Spleen (tissue), 11 donors: ENCODE measurements at regions not wholly inside any gene's neighbourhood (a gene's known extent, or its start where the extent isn't known, plus 50 kb on each side); places are given as distances from the start of the nearest gene placed in this dataset.
A peak's percentile ranks its signal among the peaks of the same experiment; 100 is the strongest.
"Not testable (repeated sequence)": the region's sequence is repeated elsewhere in the genome, so short reads cannot be mapped to it uniquely, and the experiment has no call there.

Experiments used
- DNase-seq: peaks from one replicate; pipeline ENCODE4 v3.0.0-alpha.2; 2020
- H3K27ac ChIP-seq, 8 donors: fragments of 200-600 bp; sonication (generic) in 7 of 8; 1 replicate in 4 of 8; 2 replicates in 4 of 8; pipeline versions ENCODE4 v1.5.0 to v1.8.0; 2016 to 2021; ENCODE audit warnings: inconsistent platforms in 4 of 8, mild to moderate bottlenecking in 4 of 8, moderate library complexity in 1 of 8
- H3K27me3 ChIP-seq, 7 donors: fragments of 200-600 bp; sonication (generic) in 6 of 7; replicated peaks in 1 of 7; 1 replicate in 4 of 7; 2 replicates in 3 of 7; pipeline versions ENCODE4 v1.5.0 to v1.8.0; 2016 to 2021; ENCODE audit warnings: inconsistent platforms in 3 of 7, mild to moderate bottlenecking in 1 of 7
- H3K36me3 ChIP-seq, 6 donors: fragments of 200-600 bp; sonication (generic) in 5 of 6; 1 replicate in 4 of 6; 2 replicates in 2 of 6; pipeline versions ENCODE4 v1.5.0 to v1.8.0; 2016 to 2021; ENCODE audit warnings: inconsistent platforms in 2 of 6
- H3K4me1 ChIP-seq, 6 donors: fragments of 200-600 bp; sonication (generic) in 5 of 6; 1 replicate in 3 of 6; 2 replicates in 3 of 6; pipeline versions ENCODE4 v1.5.0 to v1.8.0; 2016 to 2021; ENCODE audit warnings: inconsistent platforms in 3 of 6
- H3K4me3 ChIP-seq, 8 donors: fragments of 200-600 bp; sonication (generic) in 7 of 8; 1 replicate in 4 of 8; 2 replicates in 4 of 8; pipeline versions ENCODE4 v1.5.0 to v1.8.0; 2016 to 2021; ENCODE audit warnings: inconsistent platforms in 4 of 8, mild to moderate bottlenecking in 4 of 8, moderate library complexity in 2 of 8
- H3K9me3 ChIP-seq, 8 donors: fragments of 200-600 bp; sonication (generic) in 7 of 8; 1 replicate in 4 of 8; 2 replicates in 4 of 8; pipeline versions ENCODE4 v1.5.0 to v1.8.0; 2016 to 2021; ENCODE audit warnings: inconsistent platforms in 4 of 8
- CTCF ChIP-seq, 11 experiments: fragments of 200-600 bp in 7 of 11; fragments of 450-650 bp in 4 of 11; sonication (generic) in 4 of 11; IDR thresholded peaks in 8 of 11; conservative IDR thresholded peaks in 3 of 11; 1 replicate in 7 of 11; 2 replicates in 4 of 11; pipeline versions ENCODE4 v1.4.0 to v1.8.0; 2016 to 2021; ENCODE audit warnings: antibody characterized with exemption in 11 of 11, inconsistent platforms in 4 of 11, mild to moderate bottlenecking in 1 of 11
- POLR2A ChIP-seq, 3 donors: fragments of 450-650 bp; IDR thresholded peaks; one replicate each; pipeline ENCODE4 v1.5.1; 2017; ENCODE audit warnings: antibody characterized with exemption in 3 of 3, mild to moderate bottlenecking in 1 of 3
- POLR2AphosphoS5 ChIP-seq, 3 donors: sonication (generic); formaldehyde crosslinking; IDR thresholded peaks; one replicate each; pipeline ENCODE4 v1.5.1; 2017; ENCODE audit warnings: antibody characterized with exemption in 3 of 3
- WGBS, 5 donors: extraction: QIAGEN DNeasy Blood & Tissue Kit in 3 of 5; methylation state at CpG; one replicate each; pipeline versions ENCODE4 v1.1.5 to v1.1.7; 2013 to 2018; 5-methylcytosine and 5-hydroxymethylcytosine counted together
- intact Hi-C: fragments of 100-400 bp; cut with DNase I; formaldehyde crosslinking; loops from one replicate; pipeline ENCODE4 v1.15.0; 2023; ENCODE audit warnings: low total_unique reads
- donor health status: healthy with polysubstance abuse.
- donor health status: DM: no; HTN: no; CAD: no; lungs with moderate emphysema.
- donor health status: DM: no; HTN: no; CAD: no.
- donor health status: Bipolar disorder and iron deficiency.
- donor health status: healthy.
- donor health status: DM: no; HTN: no; CAD: no.
- donor health status: DM: yes; HTN: yes; CAD: no.

- intact Hi-C loops = no loop called here
- TF ChIP-seq CTCF (IDR thresholded peaks at IDR 0.05 in 8 of 11, conservative IDR thresholded peaks at IDR 0.05 in 3 of 11) (no peak), POLR2AphosphoS5 (IDR thresholded peaks at IDR 0.05) (no peak), POLR2A (IDR thresholded peaks at IDR 0.05) (no peak)
- 68 to 92% (median 80%) methylated on average over 9 of the region's 9 CpGs for WGBS, 5 donors
- H3K36me3 ChIP-seq = no peaks in the 10 kb centered on the region
- no peaks in the 10 kb centered on the region for H3K9me3 ChIP-seq
- H3K27me3 ChIP-seq = peaks cover 0 to 7% (median 0%) of the 10 kb centered on the region in 7 donors
- no peak overlapping the region for H3K27ac ChIP-seq
- no peak overlapping the region for H3K4me3 ChIP-seq
- no peaks in the 10 kb centered on the region for H3K4me1 ChIP-seq
- DNase-seq = no peak
Measured at GRCh38 chrX:83588409-83588808, 80.3 kb downstream of the POU3F4 start.

DNA sequence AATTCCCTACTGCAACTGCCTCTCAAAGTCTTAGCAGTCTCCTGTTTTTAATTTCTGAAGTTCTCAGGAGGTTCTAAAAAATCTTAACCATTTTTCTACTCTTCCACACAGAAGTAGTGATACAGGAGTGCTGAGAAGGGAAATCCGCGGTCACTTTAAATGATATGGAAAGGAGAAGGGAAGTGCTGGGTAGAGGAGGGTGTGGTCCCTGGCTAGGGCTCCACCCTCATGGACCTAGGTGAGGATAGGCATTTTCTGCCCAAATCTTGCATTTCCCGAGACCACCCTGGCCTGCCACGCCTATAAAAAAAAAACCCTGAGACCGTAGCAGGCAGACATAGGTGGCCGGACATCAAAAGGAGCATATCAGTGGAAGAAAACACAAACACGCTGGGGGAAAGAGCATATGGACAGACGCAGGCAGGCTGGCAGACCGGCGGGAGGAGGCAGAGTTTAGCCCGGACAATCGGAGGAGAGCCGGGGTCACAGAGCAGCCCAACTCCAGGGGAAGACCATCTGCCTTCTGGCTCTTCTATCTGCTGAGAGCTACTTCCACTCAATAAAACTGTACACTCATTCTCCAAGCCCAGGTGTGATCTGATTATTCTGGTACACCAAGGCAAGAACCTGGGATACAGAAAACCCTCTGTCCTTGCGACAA lies 85.7 kb downstream of the POU3F4 start:
- H3K4me3 ChIP-seq = no peak overlapping the region
- TF ChIP-seq POLR2A (IDR thresholded peaks at IDR 0.05) = no peak
- TF ChIP-seq POLR2AphosphoS5 (IDR thresholded peaks at IDR 0.05) = no peak
- TF ChIP-seq CTCF (IDR thresholded peaks at IDR 0.05 in 8 of 11, conservative IDR thresholded peaks at IDR 0.05 in 3 of 11) = no peak
- no peaks in the 10 kb centered on the region for H3K27me3 ChIP-seq
- 61 to 74% (median 66%) methylated on average over 10 to 14 of the region's 14 CpGs for WGBS, 5 donors
- no peaks in the 10 kb centered on the region for H3K9me3 ChIP-seq
- no peak overlapping the region for H3K27ac ChIP-seq
- DNase-seq = no peak
- H3K4me1 ChIP-seq = no peaks in the 10 kb centered on the region
- no peaks in the 10 kb centered on the region for H3K36me3 ChIP-seq
- intact Hi-C loops = no loop called here

DNA sequence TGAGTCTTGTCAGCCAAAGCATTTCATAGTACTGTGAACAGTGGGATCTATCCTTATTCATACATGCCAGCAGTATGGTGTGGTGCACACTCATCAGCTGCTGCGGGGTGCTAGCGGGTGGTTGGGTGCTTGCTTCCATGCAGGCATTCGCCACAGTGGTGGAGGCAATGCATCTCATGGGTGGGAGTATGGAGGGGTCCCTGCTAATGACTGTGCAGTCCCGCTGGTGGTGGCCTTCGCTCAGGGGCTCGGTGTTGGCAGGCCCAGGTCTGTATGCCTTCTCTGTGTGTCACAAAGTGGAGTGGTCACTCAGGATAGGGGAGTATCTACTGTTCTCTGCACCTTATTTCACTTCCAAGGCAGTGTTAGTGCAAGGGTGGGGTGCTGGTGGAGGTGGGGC lies 122.6 kb downstream of the POU3F4 start:
- 75 to 91% (median 86%) methylated on average over 2 to 6 of the region's 6 CpGs; no CpG with 5 or more reads in 1 of the 5 donors for WGBS, 5 donors
- Histone ChIP-seq H3K27ac (no peak overlapping the region), H3K4me3 (no peak overlapping the region), H3K36me3 (no peaks in the 10 kb centered on the region), H3K4me1 (peaks cover 0 to 4% (median 0%) of the 10 kb centered on the region in 6 donors), H3K9me3 (no peaks in the 10 kb centered on the region), H3K27me3 (peaks cover 0 to 8% (median 0%) of the 10 kb centered on the region in 7 donors)
- no peak for TF ChIP-seq POLR2AphosphoS5 (IDR thresholded peaks at IDR 0.05)
- intact Hi-C loops = no loop called here
- peak; percentile 44 for DNase-seq

DNA sequence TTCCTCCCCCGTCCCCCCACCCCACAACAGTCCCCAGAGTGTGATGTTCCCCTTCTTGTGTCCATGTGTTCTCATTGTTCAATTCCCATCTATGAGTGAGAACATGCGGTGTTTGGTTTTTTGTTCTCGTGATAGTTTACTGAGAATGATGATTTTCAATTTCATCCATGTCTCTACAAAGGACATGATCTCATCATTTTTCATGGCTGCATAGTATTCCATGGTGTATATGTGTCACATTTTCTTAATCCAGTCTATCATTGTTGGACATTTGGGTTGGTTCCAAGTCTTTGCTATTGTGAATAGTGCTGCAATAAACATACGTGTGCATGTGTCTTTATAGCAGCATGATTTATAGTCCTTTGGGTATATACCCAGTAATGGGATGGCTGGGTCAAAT lies 141.6 kb downstream of the POU3F4 start:
- H3K27ac ChIP-seq, H3K36me3 ChIP-seq, H3K9me3 ChIP-seq, H3K4me3 ChIP-seq, H3K27me3 ChIP-seq, DNase-seq, intact Hi-C loops, H3K4me1 ChIP-seq: not testable (repeated sequence)
- WGBS, 5 donors = 77 to 91% (median 86%) methylated on average over 3 to 4 of the region's 4 CpGs

DNA sequence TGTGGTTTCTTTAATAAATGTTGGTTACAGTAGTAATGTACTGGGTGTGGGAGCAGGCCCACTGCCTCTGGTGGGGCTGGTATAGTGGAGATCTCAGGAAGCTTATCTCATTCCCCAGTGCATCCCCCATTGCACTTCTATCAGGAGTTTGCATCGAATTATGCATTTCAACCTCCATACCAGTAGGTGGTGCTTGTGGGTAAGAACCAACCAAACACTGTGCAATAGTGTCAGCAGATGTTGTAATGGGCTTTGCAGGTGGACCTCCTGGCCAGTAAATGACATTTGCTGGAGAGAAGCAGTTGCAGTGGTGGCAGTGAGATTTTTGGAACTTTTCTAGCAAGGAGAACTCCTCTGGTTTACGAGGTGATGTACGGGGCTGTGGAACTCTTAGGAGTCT lies 150.6 kb downstream of the POU3F4 start:
- H3K4me1 ChIP-seq = no peaks in the 10 kb centered on the region
- no peak overlapping the region for H3K27ac ChIP-seq
- WGBS, 5 donors = 73 to 90% (median 80%) methylated on average over 3 of the region's 3 CpGs
- H3K4me3 ChIP-seq = no peak overlapping the region
- TF ChIP-seq POLR2A (IDR thresholded peaks at IDR 0.05) (no peak), CTCF (IDR thresholded peaks at IDR 0.05 in 8 of 11, conservative IDR thresholded peaks at IDR 0.05 in 3 of 11) (peak in 2 of 11 experiments; percentile 11 to 27)
- intact Hi-C loops = no loop called here
- H3K27me3 ChIP-seq = no peaks in the 10 kb centered on the region
- peaks cover 0 to 6% (median 0%) of the 10 kb centered on the region in 8 donors for H3K9me3 ChIP-seq
- H3K36me3 ChIP-seq = no peaks in the 10 kb centered on the region
- no peak for DNase-seq
